GM12875 (cell line): ENCODE measurements at regions not wholly inside any gene's neighbourhood (a gene's known extent, or its start where the extent isn't known, plus 50 kb on each side); places are given as distances from the start of the nearest gene placed in this dataset.

Experiments used
- H3K4me3 ChIP-seq: one replicate; pipeline ENCODE4 v1.5.1; 2011; ENCODE audit warnings: low read depth, low read length, control low read depth
- TF ChIP-seq, protein P1 (sequence below): IDR thresholded peaks from 2 replicates; pipeline ENCODE4 v1.5.1; 2011; ENCODE audit warnings: low read depth, mild to moderate bottlenecking, control low read depth, inconsistent platforms, low read length, moderate library complexity, borderline replicate concordance; ENCODE audit not compliant: insufficient read depth

DNA sequence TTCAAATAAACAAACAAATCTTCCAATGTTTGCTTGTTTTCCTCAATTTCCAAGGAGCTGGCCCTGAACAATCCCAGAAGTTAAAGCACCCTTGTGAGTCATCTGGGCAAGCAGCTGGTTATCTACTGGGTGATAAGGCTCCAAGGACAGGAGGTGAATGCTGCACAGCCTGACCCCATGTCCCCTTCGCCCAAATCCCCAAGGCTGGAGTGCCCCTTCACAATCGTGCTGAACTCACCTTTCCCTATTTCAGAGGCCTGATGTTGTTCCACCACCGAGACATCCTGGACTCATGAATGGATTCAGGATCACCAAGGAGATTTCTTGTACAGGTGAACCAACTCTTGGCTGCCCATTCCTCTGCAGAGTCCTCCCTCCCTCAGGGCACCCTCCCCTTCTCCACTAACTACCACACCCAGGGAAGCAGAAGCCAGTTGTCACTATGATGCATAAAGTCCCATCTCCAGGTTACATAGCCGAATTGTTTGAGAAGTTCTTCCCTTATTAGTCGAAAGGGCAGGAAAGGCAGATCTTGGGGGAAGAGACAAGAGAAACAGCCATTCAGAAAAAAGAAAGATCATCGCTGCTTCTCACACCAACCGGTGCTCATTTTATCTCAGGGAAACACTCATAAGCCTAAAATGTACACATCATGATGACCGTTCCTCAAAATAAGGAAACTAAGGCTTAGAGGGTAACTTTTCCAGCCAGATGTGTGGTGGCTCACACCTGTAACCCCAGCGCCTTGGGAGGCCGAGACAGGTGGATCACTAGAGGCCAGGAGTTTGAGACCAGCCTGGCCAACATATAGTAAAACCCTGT, 138.8 kb upstream of the RREB1 start:
- no peak overlapping the region for H3K4me3 ChIP-seq
- TF ChIP-seq, protein P1, sequence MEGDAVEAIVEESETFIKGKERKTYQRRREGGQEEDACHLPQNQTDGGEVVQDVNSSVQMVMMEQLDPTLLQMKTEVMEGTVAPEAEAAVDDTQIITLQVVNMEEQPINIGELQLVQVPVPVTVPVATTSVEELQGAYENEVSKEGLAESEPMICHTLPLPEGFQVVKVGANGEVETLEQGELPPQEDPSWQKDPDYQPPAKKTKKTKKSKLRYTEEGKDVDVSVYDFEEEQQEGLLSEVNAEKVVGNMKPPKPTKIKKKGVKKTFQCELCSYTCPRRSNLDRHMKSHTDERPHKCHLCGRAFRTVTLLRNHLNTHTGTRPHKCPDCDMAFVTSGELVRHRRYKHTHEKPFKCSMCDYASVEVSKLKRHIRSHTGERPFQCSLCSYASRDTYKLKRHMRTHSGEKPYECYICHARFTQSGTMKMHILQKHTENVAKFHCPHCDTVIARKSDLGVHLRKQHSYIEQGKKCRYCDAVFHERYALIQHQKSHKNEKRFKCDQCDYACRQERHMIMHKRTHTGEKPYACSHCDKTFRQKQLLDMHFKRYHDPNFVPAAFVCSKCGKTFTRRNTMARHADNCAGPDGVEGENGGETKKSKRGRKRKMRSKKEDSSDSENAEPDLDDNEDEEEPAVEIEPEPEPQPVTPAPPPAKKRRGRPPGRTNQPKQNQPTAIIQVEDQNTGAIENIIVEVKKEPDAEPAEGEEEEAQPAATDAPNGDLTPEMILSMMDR = no peak

- TF ChIP-seq, protein P1 = no peak
- no peak overlapping the region for H3K4me3 ChIP-seq
Observed at GRCh38 chr6:6969761-6970223, 138.0 kb upstream of the RREB1 start.

- H3K4me3 ChIP-seq = no peak overlapping the region
- TF ChIP-seq, protein P1 = no peak
Observed at GRCh38 chr6:6970851-6971250, 136.9 kb upstream of the RREB1 start.

DNA sequence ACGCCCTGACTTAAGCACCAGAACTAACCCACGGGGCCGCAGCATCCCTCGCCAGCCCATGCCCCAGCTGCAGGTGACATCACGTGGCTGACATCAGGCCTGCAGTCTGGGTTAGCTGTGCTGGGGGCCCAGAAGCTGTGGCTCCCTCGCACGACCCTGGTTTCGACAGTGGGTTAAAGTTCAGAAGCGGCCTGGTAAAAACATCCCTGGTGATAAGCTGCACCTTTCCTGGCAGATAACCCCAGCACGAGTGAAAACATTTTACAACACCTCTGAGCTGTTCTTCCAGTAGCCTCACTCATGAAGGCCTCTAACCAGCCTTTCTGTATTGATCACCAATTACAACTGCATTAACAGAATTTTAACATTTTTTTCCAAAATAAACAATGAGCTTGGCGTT, 136.4 kb upstream of the RREB1 start:
- no peak overlapping the region for H3K4me3 ChIP-seq
- TF ChIP-seq, protein P1 = no peak

- TF ChIP-seq, protein P1 = no peak
- no peak overlapping the region for H3K4me3 ChIP-seq
Observed at GRCh38 chr6:6972456-6972855, 135.3 kb upstream of the RREB1 start.

- H3K4me3 ChIP-seq = no peak overlapping the region
- TF ChIP-seq, protein P1 = no peak
Observed at GRCh38 chr6:6973721-6974120, 134.0 kb upstream of the RREB1 start.
